A549 (cell line): ENCODE measurements at regions not wholly inside any gene's neighbourhood (a gene's known extent, or its start where the extent isn't known, plus 50 kb on each side); places are given as distances from the start of the nearest gene placed in this dataset.

Source experiments
- ATAC-seq, 2 experiments: fragments of 200-7000 bp in 1 of 2; fragments of >200 bp in 1 of 2; cut with Nextera tagmentation in 1 of 2; cut with Tn5 transposase in 1 of 2; 3 replicates each; pipeline versions ENCODE4 v1.8.0 to v1.9.1; 2018 to 2020; ENCODE audit warnings: mild to moderate bottlenecking in 1 of 2, moderate library complexity in 1 of 2
- CTCF ChIA-PET: fragments of 300-600 bp; sonication (Branson Sonifier 250); formaldehyde crosslinking; extraction: SDS; loops from one replicate; lab custom pipeline; 2021; ENCODE audit warnings: antibody characterized with exemption, inconsistent platforms; lab: Yijun Ruan, JAX
- POLR2A ChIA-PET: fragments of 350-600 bp; formaldehyde crosslinking; extraction: SDS; loops from one replicate; lab custom pipeline; 2021; ENCODE audit warnings: antibody characterized with exemption, inconsistent platforms; lab: Yijun Ruan, JAX
- DNase-seq, 2 experiments: peaks; one replicate each; pipeline versions ENCODE4 v3.0.0 to v3.0.0-alpha.2; 2011 to 2016; ENCODE audit warnings: low read depth in 1 of 2, low spot score in 1 of 2
- FAIRE-seq: peaks from 2 replicates; lab custom pipeline; 2011; peaks lifted over from hg19 to GRCh38; lab: Jason Lieb, UNC
- H3K27ac ChIP-seq, 2 experiments: fragments of >200 bp; sonication (Bioruptor Twin); formaldehyde crosslinking; 3 replicates each; pipeline ENCODE4 v1.5.1; 2016 to 2017
- H3K4me1 ChIP-seq: fragments of >200 bp; sonication (Bioruptor Twin); formaldehyde crosslinking; 3 replicates; pipeline ENCODE4 v1.6.1; 2016
- H3K4me2 ChIP-seq: fragments of >200 bp; sonication (Bioruptor Twin); formaldehyde crosslinking; 3 replicates; pipeline ENCODE4 v1.6.1; 2016
- H3K4me3 ChIP-seq: fragments of >200 bp; sonication (Bioruptor Twin); formaldehyde crosslinking; 3 replicates; pipeline ENCODE4 v1.5.1; 2016
- H3K9me3 ChIP-seq: fragments of >200 bp; sonication (Bioruptor Twin); formaldehyde crosslinking; 3 replicates; pipeline ENCODE4 v1.6.1; 2016
- CEBPB ChIP-seq, 2 experiments: fragments of >200 bp in 1 of 2; sonication (Bioruptor Twin) in 1 of 2; formaldehyde crosslinking in 1 of 2; IDR thresholded peaks; 2 replicates each; pipeline ENCODE4 v1.6.1; 2012 to 2016
- EHF ChIP-seq: fragments of 250-450 bp; sonication (Bioruptor Pico); IDR thresholded peaks from 2 replicates; pipeline ENCODE4 v1.5.0; 2020; ENCODE audit warnings: mild to moderate bottlenecking
- FOXS1 ChIP-seq: fragments of 250-450 bp; sonication (Bioruptor Pico); IDR thresholded peaks from 2 replicates; pipeline ENCODE4 v1.5.0; 2020; ENCODE audit warnings: mild to moderate bottlenecking, moderate library complexity
- HOXB5 ChIP-seq: fragments of 250-450 bp; sonication (Bioruptor Pico); IDR thresholded peaks from 2 replicates; pipeline ENCODE4 v1.5.0; 2020; ENCODE audit warnings: mild to moderate bottlenecking, moderate library complexity
- JUNB ChIP-seq: fragments of >200 bp; sonication (Bioruptor Twin); formaldehyde crosslinking; IDR thresholded peaks from 2 replicates; pipeline ENCODE4 v1.6.1; 2016
- KDM1A ChIP-seq: fragments of 200-600 bp; sonication (generic); IDR thresholded peaks from 2 replicates; pipeline ENCODE4 v1.6.1; 2016; ENCODE audit warnings: low read depth, mild to moderate bottlenecking
- MAFK ChIP-seq: fragments of 450-650 bp; IDR thresholded peaks from 2 replicates; pipeline ENCODE4 v1.6.1; 2014; ENCODE audit not compliant: partially characterized antibody
- MAZ ChIP-seq: fragments of 150-350 bp; IDR thresholded peaks from 2 replicates; pipeline ENCODE4 v1.6.1; 2014; ENCODE audit warnings: antibody characterized with exemption, low read depth, low read length, borderline replicate concordance
- NFE2L2 ChIP-seq: fragments of 150-350 bp; conservative IDR thresholded peaks from 2 replicates; pipeline ENCODE4 v1.6.1; 2014; ENCODE audit warnings: low read length
- PHF8 ChIP-seq: fragments of 200-600 bp; sonication (generic); IDR thresholded peaks from 2 replicates; pipeline ENCODE4 v1.6.1; 2016; ENCODE audit warnings: low read depth, mild to moderate bottlenecking, antibody characterized with exemption, moderate library complexity, borderline replicate concordance
- POLR2A ChIP-seq: IDR thresholded peaks from 2 replicates; pipeline ENCODE4 v1.6.1; 2012; ENCODE audit warnings: mild to moderate bottlenecking, low read length
- SMC3 ChIP-seq: fragments of >200 bp; sonication (Bioruptor Twin); formaldehyde crosslinking; IDR thresholded peaks from 3 replicates; pipeline ENCODE4 v1.6.1; 2018; ENCODE audit warnings: inconsistent platforms
- TP53 ChIP-seq: fragments of 250-450 bp; sonication (Bioruptor Pico); IDR thresholded peaks from 2 replicates; pipeline ENCODE4 v1.5.0; 2021; ENCODE audit warnings: mild to moderate bottlenecking, moderate library complexity
- ZC3H11A ChIP-seq: fragments of 450-650 bp; IDR thresholded peaks from 2 replicates; pipeline ENCODE4 v1.6.1; 2014; ENCODE audit warnings: antibody characterized with exemption, mild to moderate bottlenecking
- ZNF302 ChIP-seq: fragments of 250-450 bp; sonication (Bioruptor Pico); IDR thresholded peaks from 2 replicates; pipeline ENCODE4 v1.9.0; 2021; ENCODE audit warnings: inconsistent platforms, mild to moderate bottlenecking, moderate library complexity
- WGBS: methylation state at CpG from one replicate; pipeline ENCODE4 v1.1.6; 2017; ENCODE audit errors: missing lambda C conversion rate; 5-methylcytosine and 5-hydroxymethylcytosine counted together
- TF ChIP-seq, protein P1 (sequence below): IDR thresholded peaks from 2 replicates; pipeline ENCODE4 v1.6.1; 2012; ENCODE audit warnings: low read depth, borderline replicate concordance
- TF ChIP-seq, protein P2 (sequence below): fragments of 450-650 bp; IDR thresholded peaks from 2 replicates; pipeline ENCODE4 v1.6.1; 2014; ENCODE audit warnings: antibody characterized with exemption
- TF ChIP-seq, protein P3 (sequence below): fragments of 150-350 bp; IDR thresholded peaks from 2 replicates; pipeline ENCODE4 v1.6.1; 2014; ENCODE audit warnings: low read depth, mild to moderate bottlenecking, low read length

DNA sequence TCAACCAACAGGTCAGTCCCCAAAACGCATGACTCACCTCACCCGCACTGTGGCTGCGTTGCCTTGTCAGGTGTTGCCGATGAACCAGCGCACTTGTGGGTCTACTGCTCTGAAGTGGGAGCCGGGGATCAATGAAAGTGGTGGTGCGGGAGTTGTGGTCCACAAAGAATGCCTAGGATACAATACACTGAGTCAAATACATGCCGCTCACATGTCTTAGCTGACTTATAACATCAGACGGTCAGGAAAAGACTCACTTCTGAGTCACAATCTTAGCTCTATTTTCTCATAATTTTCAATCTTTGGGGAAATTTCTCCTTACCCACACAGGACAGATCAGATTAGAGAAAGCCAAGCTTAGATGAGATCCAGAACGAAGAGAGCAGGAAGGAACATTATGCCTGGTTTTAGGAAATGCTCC is 107.1 kb upstream of the STK17B start:
- no peaks in the 10 kb centered on the region for H3K9me3 ChIP-seq
- H3K4me1 ChIP-seq = peaks cover 34% of the 10 kb centered on the region
- no peak overlapping the region for H3K27ac ChIP-seq
- ATAC-seq (no peak), DNase-seq (no peak), FAIRE-seq (no peak)
- TF ChIP-seq SMC3 (no peak), TP53 (CRISPR knock-in tag) (no peak), MAZ (no peak), EHF (CRISPR knock-in tag) (no peak), ZNF302 (CRISPR knock-in tag) (no peak), HOXB5 (no peak)
- TF ChIP-seq, protein P1, sequence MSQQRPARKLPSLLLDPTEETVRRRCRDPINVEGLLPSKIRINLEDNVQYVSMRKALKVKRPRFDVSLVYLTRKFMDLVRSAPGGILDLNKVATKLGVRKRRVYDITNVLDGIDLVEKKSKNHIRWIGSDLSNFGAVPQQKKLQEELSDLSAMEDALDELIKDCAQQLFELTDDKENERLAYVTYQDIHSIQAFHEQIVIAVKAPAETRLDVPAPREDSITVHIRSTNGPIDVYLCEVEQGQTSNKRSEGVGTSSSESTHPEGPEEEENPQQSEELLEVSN = no peak
- ChIA-PET CTCF (interaction anchor here (1.1 to 5.5 kb wide), 5 partner anchors 19 to 201 kb away, joined by 3 to 49 read pairs (median 4); no protein-coding TSS in a partner anchor), POLR2A (no interaction called here)
- H3K4me3 ChIP-seq = no peak overlapping the region
- 89% methylated on average over 10 of the region's 10 CpGs for whole genome bisulfite sequencing
- H3K4me2 ChIP-seq = no peak overlapping the region

DNA sequence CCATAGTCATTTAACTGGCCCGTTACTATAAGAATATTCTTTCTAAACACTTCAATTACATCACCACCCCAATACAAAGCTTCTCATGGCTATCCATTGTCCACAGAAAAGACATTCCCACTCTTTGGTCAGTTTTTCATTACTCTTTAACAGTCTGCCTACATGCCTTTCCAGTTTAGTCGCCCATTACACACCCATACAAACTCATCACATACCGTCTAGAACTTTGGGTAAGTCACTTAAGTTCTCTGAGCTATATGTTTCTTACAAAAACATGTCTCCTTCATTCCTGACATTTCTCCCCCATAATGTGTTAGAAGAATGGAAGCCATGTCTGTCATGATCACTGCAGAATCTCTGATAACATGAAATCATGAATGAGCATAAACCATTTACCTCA is 108.2 kb upstream of the STK17B start:
- FAIRE-seq = no peak
- ATAC-seq = no peak
- ChIA-PET CTCF (interaction anchor here (1.1 to 5.5 kb wide), 3 partner anchors 18 to 282 kb away, joined by 3 to 49 read pairs (median 6); no protein-coding TSS in a partner anchor), POLR2A (no interaction called here)
- DNase-seq = no peak
- no peak overlapping the region for H3K4me3 ChIP-seq
- no peak for TF ChIP-seq KDM1A
- no peak for TF ChIP-seq MAFK
- TF ChIP-seq MAZ = no peak
- TF ChIP-seq, protein P2, sequence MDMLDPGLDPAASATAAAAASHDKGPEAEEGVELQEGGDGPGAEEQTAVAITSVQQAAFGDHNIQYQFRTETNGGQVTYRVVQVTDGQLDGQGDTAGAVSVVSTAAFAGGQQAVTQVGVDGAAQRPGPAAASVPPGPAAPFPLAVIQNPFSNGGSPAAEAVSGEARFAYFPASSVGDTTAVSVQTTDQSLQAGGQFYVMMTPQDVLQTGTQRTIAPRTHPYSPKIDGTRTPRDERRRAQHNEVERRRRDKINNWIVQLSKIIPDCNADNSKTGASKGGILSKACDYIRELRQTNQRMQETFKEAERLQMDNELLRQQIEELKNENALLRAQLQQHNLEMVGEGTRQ = no peak
- peaks cover 24% of the 10 kb centered on the region for H3K4me1 ChIP-seq
- H3K4me2 ChIP-seq = no peak overlapping the region
- no peaks in the 10 kb centered on the region for H3K9me3 ChIP-seq
- no peak overlapping the region for H3K27ac ChIP-seq
- 69% methylated on average over 3 of the region's 3 CpGs for WGBS

DNA sequence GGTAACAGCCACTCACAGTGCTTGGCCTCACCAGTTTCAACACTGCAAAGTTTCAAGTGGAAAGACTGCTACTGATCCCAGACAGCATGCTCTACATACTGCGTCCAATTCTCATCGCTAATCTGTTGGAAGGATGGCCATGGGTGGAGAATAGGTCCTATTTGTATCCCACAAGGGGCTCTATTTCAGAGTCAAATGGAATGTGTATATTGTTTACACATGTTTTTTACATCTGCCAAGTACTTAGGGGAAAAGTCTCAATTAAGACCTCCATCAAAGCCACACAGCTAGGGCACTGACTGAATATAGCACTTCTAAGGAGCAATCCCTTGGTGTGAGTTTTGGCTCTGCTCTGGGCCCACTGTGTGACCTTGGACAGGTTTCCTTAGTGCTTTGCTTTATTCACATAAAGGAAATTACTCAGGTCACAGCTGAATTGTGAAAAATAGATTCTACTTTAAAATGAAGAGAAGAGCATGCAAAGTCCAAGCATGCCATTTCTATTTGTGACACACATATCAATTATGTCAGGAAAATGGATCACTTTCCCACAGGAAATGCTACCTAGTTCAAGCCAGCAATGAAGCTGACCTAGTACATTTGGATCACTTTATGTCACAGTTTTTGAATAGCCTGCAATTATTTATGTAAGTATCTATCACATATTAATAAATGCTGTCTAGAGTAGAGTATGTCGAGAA is 112.9 kb upstream of the STK17B start:
- no peak for TF ChIP-seq PHF8
- no peak overlapping the region for H3K27ac ChIP-seq
- ATAC-seq = no peak
- DNase-seq = no peak
- H3K9me3 ChIP-seq = no peaks in the 10 kb centered on the region
- no peak for FAIRE-seq
- no peak overlapping the region for H3K4me3 ChIP-seq
- CTCF ChIA-PET = interaction anchor here (0.6 kb wide), 1 partner anchor 1490 kb away, joined by 3 read pairs; no protein-coding TSS in a partner anchor
- POLR2A ChIA-PET = no interaction called here
- no peaks in the 10 kb centered on the region for H3K4me1 ChIP-seq
- 88% methylated on average over 3 of the region's 3 CpGs for WGBS
- no peak overlapping the region for H3K4me2 ChIP-seq

DNA sequence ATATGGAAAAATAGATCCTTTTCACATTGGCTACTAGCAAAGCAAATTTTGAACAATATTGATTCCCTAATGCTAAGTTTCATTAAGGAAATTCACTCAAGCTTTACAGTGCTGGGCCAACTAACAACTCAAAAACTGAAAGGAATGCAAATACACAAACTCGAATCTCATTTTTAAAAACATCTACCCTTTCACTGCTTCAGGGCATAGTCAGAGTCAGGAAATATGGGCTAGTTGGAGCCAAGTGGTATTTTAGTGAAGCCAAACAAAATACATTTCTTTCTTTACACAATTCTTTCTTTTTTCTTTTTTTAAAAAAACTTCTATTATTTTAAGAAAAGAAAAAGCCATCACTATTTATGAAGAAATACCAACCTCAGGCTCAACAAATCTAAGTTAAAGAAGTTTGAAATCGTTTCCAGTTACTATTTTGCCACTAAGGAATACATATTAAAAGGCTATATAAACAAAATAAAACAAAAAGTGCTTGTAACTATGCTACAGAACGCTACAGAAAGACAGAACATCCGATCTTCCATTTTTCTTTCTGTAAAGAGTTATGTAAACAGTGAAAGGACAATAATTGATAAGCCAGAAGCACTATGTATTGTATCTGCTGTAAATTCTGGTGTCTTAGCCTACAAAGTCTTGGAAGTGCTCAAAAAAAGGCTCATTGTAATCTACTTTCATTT is 113.6 kb upstream of the STK17B start:
- FAIRE-seq (no peak), DNase-seq (no peak), ATAC-seq (no peak)
- ChIA-PET POLR2A (no interaction called here), CTCF (interaction anchor here (0.6 to 1.0 kb wide), 2 partner anchors 9 to 1491 kb away, joined by 3 read pairs; no protein-coding TSS in a partner anchor)
- 44% methylated on average over 4 of the region's 4 CpGs for WGBS
- Histone ChIP-seq H3K4me3 (no peak overlapping the region), H3K9me3 (no peaks in the 10 kb centered on the region), H3K4me1 (no peaks in the 10 kb centered on the region), H3K4me2 (no peak overlapping the region), H3K27ac (no peak overlapping the region)
- TF ChIP-seq CEBPB (IDR thresholded peaks at IDR 0.05) (no peak), JUNB (no peak), POLR2A (no peak), HOXB5 (no peak), FOXS1 (no peak), ZC3H11A (no peak), NFE2L2 (no peak)
- TF ChIP-seq, protein P3, sequence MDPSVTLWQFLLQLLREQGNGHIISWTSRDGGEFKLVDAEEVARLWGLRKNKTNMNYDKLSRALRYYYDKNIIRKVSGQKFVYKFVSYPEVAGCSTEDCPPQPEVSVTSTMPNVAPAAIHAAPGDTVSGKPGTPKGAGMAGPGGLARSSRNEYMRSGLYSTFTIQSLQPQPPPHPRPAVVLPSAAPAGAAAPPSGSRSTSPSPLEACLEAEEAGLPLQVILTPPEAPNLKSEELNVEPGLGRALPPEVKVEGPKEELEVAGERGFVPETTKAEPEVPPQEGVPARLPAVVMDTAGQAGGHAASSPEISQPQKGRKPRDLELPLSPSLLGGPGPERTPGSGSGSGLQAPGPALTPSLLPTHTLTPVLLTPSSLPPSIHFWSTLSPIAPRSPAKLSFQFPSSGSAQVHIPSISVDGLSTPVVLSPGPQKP = no peak
- TF ChIP-seq, protein P2 = no peak
